ENCODE measurements at regions not wholly inside any gene's neighbourhood (a gene's known extent, or its start where the extent isn't known, plus 50 kb on each side); places are given as distances from the start of the nearest gene placed in this dataset.

DNA sequence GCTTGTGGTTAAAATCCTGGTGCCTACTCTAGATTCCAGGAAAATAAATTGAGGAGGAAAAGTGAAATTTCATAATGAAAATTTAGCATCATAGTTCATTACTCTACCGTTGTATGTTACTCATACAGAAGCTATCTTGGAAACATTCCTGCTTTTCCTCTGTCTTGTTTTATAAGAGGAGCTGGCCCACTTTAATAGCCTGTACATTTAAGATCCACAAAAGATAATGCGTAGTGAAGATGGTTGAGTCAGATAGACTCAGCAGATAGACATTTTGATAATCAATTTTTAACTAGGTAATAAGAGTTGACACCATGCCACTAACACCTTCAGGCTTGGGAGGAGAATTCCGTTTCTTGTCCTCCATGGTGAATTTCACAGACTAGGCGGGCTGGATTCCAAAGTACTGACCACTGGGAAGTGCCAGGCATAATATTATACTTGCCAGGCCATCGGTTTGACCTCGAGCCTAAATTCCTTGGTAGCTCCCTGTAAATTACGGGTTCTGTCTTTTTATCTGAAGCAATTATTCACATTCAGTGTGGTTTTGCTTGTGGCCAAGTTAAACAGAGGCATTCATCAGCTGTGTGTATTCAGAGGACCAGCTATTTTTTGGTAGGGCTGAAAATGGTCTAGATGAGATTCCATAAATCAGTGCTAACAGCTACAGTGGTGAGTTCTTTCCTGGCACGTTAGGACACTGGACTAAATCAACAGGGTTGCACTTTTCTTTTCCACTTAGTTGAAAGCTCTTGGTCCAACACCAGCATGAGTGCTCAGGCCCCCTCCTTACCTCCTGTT, 111.9 kb upstream of the KAZN start (continued):
- TF ChIP-seq REST (IDR thresholded peaks at IDR 0.05) (no peak), RAD21 (conservative IDR thresholded peaks at IDR 0.05 in 1 of 2, IDR thresholded peaks at IDR 0.05 in 1 of 2) (no peak)

DNA sequence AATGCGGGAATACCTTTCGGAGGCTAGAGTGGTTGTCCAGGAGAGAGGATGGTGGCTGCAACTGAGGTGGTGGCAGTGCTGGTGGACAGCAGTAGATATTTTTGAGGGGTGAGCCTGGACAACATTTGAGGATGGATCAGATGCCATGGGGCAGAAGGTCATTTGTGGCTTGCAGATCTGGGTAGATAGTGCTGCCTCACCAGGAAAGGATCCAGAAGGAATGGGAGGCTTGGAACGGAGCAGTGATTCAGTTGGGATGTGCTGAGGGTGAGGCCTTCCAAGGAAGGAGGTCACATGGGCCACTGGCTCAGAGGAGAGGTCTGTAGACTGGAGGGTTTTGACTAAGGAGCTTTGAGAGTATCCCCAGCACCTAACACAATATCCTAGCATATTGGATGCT, 110.8 kb upstream of the KAZN start:
- no peak overlapping the region for H3K4me2 ChIP-seq
- H3K4me3 ChIP-seq = no peak overlapping the region
- TF ChIP-seq NR3C1 (IDR thresholded peaks at IDR 0.05) (no peak), EHMT2 (IDR thresholded peaks at IDR 0.05; ENCODE audit: low read depth) (no peak), POLR2AphosphoS2 (conservative IDR thresholded peaks at IDR 0.05; ENCODE audit: low read length) (no peak), FOXS1 (CRISPR knock-in tag; IDR thresholded peaks at IDR 0.05) (no peak), CTCF (IDR thresholded peaks at IDR 0.05) (no peak), EP300 (IDR thresholded peaks at IDR 0.05) (no peak), MAZ (IDR thresholded peaks at IDR 0.05; ENCODE audit: borderline replicate concordance, low read depth, low read length) (no peak), HOXA7 (CRISPR knock-in tag; IDR thresholded peaks at IDR 0.05) (no peak)
- DNase-seq (ENCODE audit: low read depth in 1 of 2, low spot score in 1 of 2) (no peak), FAIRE-seq (no peak), ATAC-seq (no peak)
- WGBS (ENCODE audit: missing lambda C conversion rate) = 23% methylated on average over 3 of the region's 3 CpGs
- CTCF ChIA-PET = no interaction called here
- no peak overlapping the region for H3K27ac ChIP-seq
- POLR2A ChIA-PET = no interaction called here
- H3K4me1 ChIP-seq = no peaks in the 10 kb centered on the region
- H3K9me3 ChIP-seq = no peaks in the 10 kb centered on the region

- H3K4me1 ChIP-seq = no peaks in the 10 kb centered on the region
- ATAC-seq (no peak), FAIRE-seq (no peak), DNase-seq (ENCODE audit: low read depth in 1 of 2, low spot score in 1 of 2) (no peak)
- WGBS (ENCODE audit: missing lambda C conversion rate) = 0% methylated on average over 1 of the region's 1 CpG
- ChIA-PET CTCF (no interaction called here), POLR2A (no interaction called here)
- no peak overlapping the region for H3K27ac ChIP-seq
- no peak for TF ChIP-seq HDAC2 (IDR thresholded peaks at IDR 0.05)
- no peak for TF ChIP-seq PHF8 (IDR thresholded peaks at IDR 0.05; ENCODE audit: borderline replicate concordance, low read depth)
- no peak for TF ChIP-seq HEYL (CRISPR knock-in tag; IDR thresholded peaks at IDR 0.05)
- TF ChIP-seq HOXA7 (CRISPR knock-in tag; IDR thresholded peaks at IDR 0.05) = no peak
- TF ChIP-seq SMC3 (IDR thresholded peaks at IDR 0.05) = no peak
- TF ChIP-seq CHD2 (IDR thresholded peaks at IDR 0.05; ENCODE audit: low read length, partially characterized antibody) = no peak
- no peak for TF ChIP-seq FOSL2 (IDR thresholded peaks at IDR 0.05)
- TF ChIP-seq FOSL2 (CRISPR knock-in tag; IDR thresholded peaks at IDR 0.05) = no peak
- TF ChIP-seq MAZ (IDR thresholded peaks at IDR 0.05; ENCODE audit: borderline replicate concordance, low read depth, low read length) = no peak
- no peak for TF ChIP-seq ZNF302 (CRISPR knock-in tag; IDR thresholded peaks at IDR 0.05)
- TF ChIP-seq ZFP36 (IDR thresholded peaks at IDR 0.05; ENCODE audit: borderline replicate concordance, partially characterized antibody) = no peak
- no peak for TF ChIP-seq POLR2AphosphoS2 (conservative IDR thresholded peaks at IDR 0.05; ENCODE audit: low read length)
- no peak for TF ChIP-seq JUNB (IDR thresholded peaks at IDR 0.05)
- TF ChIP-seq, protein P1, sequence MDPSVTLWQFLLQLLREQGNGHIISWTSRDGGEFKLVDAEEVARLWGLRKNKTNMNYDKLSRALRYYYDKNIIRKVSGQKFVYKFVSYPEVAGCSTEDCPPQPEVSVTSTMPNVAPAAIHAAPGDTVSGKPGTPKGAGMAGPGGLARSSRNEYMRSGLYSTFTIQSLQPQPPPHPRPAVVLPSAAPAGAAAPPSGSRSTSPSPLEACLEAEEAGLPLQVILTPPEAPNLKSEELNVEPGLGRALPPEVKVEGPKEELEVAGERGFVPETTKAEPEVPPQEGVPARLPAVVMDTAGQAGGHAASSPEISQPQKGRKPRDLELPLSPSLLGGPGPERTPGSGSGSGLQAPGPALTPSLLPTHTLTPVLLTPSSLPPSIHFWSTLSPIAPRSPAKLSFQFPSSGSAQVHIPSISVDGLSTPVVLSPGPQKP (IDR thresholded peaks at IDR 0.05; ENCODE audit: low read depth, low read length) = no peak
- no peak for TF ChIP-seq ESRRA (IDR thresholded peaks at IDR 0.05; ENCODE audit: borderline replicate concordance, low read length)
- TF ChIP-seq FOSB (CRISPR knock-in tag; IDR thresholded peaks at IDR 0.05) = no peak
- TF ChIP-seq CBX8 (IDR thresholded peaks at IDR 0.05) = no peak
- TF ChIP-seq MAX (IDR thresholded peaks at IDR 0.05) = no peak
- H3K9me3 ChIP-seq = no peaks in the 10 kb centered on the region
- H3K4me2 ChIP-seq = no peak overlapping the region
- no peak overlapping the region for H3K4me3 ChIP-seq
Measured at GRCh38 chr1:14494911-14495310, 103.6 kb upstream of the KAZN start.
